Skeletal muscle tissue (tissue), 3 donors: ENCODE measurements at regions not wholly inside any gene's neighbourhood (a gene's known extent, or its start where the extent isn't known, plus 50 kb on each side); places are given as distances from the start of the nearest gene placed in this dataset.
"Not testable (repeated sequence)": the region's sequence is repeated elsewhere in the genome, so short reads cannot be mapped to it uniquely, and the experiment has no call there.

Experiments
- H3K27ac ChIP-seq: one replicate; pipeline ENCODE4 v1.7.0; 2013; ENCODE audit warnings: mild to moderate bottlenecking, low read depth, low read length, inconsistent platforms
- H3K27me3 ChIP-seq, 3 donors: one replicate each; pipeline ENCODE4 v1.7.0; 2013; ENCODE audit warnings: low read length in 3 of 3; ENCODE audit not compliant: control insufficient read depth in 3 of 3, insufficient read depth in 3 of 3
- H3K36me3 ChIP-seq, 3 donors: one replicate each; pipeline ENCODE4 v1.7.0; 2013; ENCODE audit warnings: low read length in 3 of 3; ENCODE audit not compliant: control insufficient read depth in 3 of 3, insufficient read depth in 3 of 3
- H3K4me1 ChIP-seq, 3 donors: one replicate each; pipeline ENCODE4 v1.7.0; 2013; ENCODE audit warnings: low read length in 3 of 3, mild to moderate bottlenecking in 3 of 3; ENCODE audit not compliant: control insufficient read depth in 3 of 3, insufficient read depth in 3 of 3
- H3K4me3 ChIP-seq, 3 donors: one replicate each; pipeline ENCODE4 v1.7.0; 2013; ENCODE audit warnings: low read length in 3 of 3
- H3K9ac ChIP-seq, 3 donors: one replicate each; pipeline ENCODE4 v1.7.0; 2013; ENCODE audit warnings: low read length in 3 of 3, mild to moderate bottlenecking in 3 of 3, moderate library complexity in 2 of 3, low read depth in 1 of 3
- H3K9me3 ChIP-seq, 3 donors: one replicate each; pipeline ENCODE4 v1.7.0; 2013; ENCODE audit warnings: low read length in 3 of 3; ENCODE audit not compliant: control insufficient read depth in 3 of 3
- donor health status: Osteomylitis.

GRCh38 chr14:105924951-105925591 lies 398.7 kb downstream of the TMEM121 start:
- H3K27ac ChIP-seq: no peak overlapping the region

GRCh38 chr14:105925615-105926372 lies 399.4 kb downstream of the TMEM121 start:
- Histone ChIP-seq H3K27ac (no peak overlapping the region), H3K9me3 (peaks cover 0 to 3% (median 2%) of the 10 kb centered on the region in 3 donors), H3K9ac (no peak overlapping the region), H3K4me1 (no peaks in the 10 kb centered on the region), H3K27me3 (peaks cover 0 to 6% (median 5%) of the 10 kb centered on the region in 3 donors), H3K4me3 (no peak overlapping the region), H3K36me3 (no peaks in the 10 kb centered on the region)

More at GRCh38 chr14:105924951-105925591, 398.7 kb downstream of the TMEM121 start:
- Histone ChIP-seq H3K4me3 (no peak overlapping the region), H3K36me3 (no peaks in the 10 kb centered on the region), H3K9ac (no peak overlapping the region), H3K4me1 (no peaks in the 10 kb centered on the region), H3K9me3 (peaks cover 0 to 3% (median 2%) of the 10 kb centered on the region in 3 donors), H3K27me3 (peaks cover 0 to 3% (median 0%) of the 10 kb centered on the region in 3 donors)

- Histone ChIP-seq H3K4me1 (no peaks in the 10 kb centered on the region), H3K9me3 (peaks cover 0 to 3% (median 2%) of the 10 kb centered on the region in 3 donors), H3K27me3 (peaks cover 0 to 6% (median 5%) of the 10 kb centered on the region in 3 donors), H3K9ac (no peak overlapping the region), H3K27ac (no peak overlapping the region), H3K36me3 (no peaks in the 10 kb centered on the region), H3K4me3 (no peak overlapping the region)
These were observed 400.2 kb downstream of the TMEM121 start for GRCh38 chr14:105926373-105927095.

- H3K27me3 ChIP-seq: peaks cover 0 to 10% (median 6%) of the 10 kb centered on the region in 3 donors
- no peaks in the 10 kb centered on the region for H3K9me3 ChIP-seq
- H3K36me3 ChIP-seq: no peaks in the 10 kb centered on the region
- H3K27ac ChIP-seq: no peak overlapping the region
- no peaks in the 10 kb centered on the region for H3K4me1 ChIP-seq
- no peak overlapping the region for H3K4me3 ChIP-seq
- no peak overlapping the region for H3K9ac ChIP-seq
These were observed 401.0 kb downstream of the TMEM121 start for GRCh38 chr14:105927096-105928060.

- not testable (repeated sequence) for H3K9ac ChIP-seq, H3K27me3 ChIP-seq, H3K9me3 ChIP-seq, H3K27ac ChIP-seq, H3K4me3 ChIP-seq, H3K4me1 ChIP-seq, H3K36me3 ChIP-seq
These were observed 402.1 kb downstream of the TMEM121 start for GRCh38 chr14:105928171-105929111.

- no peak overlapping the region for H3K9ac ChIP-seq
- H3K4me3 ChIP-seq: no peak overlapping the region
- peaks cover 0 to 10% (median 6%) of the 10 kb centered on the region in 3 donors for H3K27me3 ChIP-seq
- H3K36me3 ChIP-seq: no peaks in the 10 kb centered on the region
- H3K9me3 ChIP-seq: no peaks in the 10 kb centered on the region
- no peak overlapping the region for H3K27ac ChIP-seq
- H3K4me1 ChIP-seq: no peaks in the 10 kb centered on the region
These were observed 403.1 kb downstream of the TMEM121 start for GRCh38 chr14:105929327-105930081.

- Histone ChIP-seq H3K27ac (no peak overlapping the region), H3K27me3 (peaks cover 0 to 10% (median 6%) of the 10 kb centered on the region in 3 donors), H3K4me3 (no peak overlapping the region), H3K9ac (no peak overlapping the region), H3K4me1 (no peaks in the 10 kb centered on the region), H3K9me3 (peaks cover 0 to 4% (median 3%) of the 10 kb centered on the region in 3 donors), H3K36me3 (no peaks in the 10 kb centered on the region)
These were observed 404.2 kb downstream of the TMEM121 start for GRCh38 chr14:105930572-105930971.

- Histone ChIP-seq H3K27me3 (peaks cover 0 to 10% (median 6%) of the 10 kb centered on the region in 3 donors), H3K36me3 (no peaks in the 10 kb centered on the region), H3K9ac (no peak overlapping the region), H3K4me1 (no peaks in the 10 kb centered on the region), H3K27ac (no peak overlapping the region), H3K4me3 (no peak overlapping the region), H3K9me3 (peaks cover 0 to 4% (median 3%) of the 10 kb centered on the region in 3 donors)
These were observed 405.6 kb downstream of the TMEM121 start for GRCh38 chr14:105931808-105932483.
